ENCODE measurements at regions not wholly inside any gene's neighbourhood (a gene's known extent, or its start where the extent isn't known, plus 50 kb on each side); places are given as distances from the start of the nearest gene placed in this dataset.

- DNase-seq: no peak
These were observed 275.3 kb downstream of the GALR1 start for GRCh38 chr18:77524909-77525308.

DNA sequence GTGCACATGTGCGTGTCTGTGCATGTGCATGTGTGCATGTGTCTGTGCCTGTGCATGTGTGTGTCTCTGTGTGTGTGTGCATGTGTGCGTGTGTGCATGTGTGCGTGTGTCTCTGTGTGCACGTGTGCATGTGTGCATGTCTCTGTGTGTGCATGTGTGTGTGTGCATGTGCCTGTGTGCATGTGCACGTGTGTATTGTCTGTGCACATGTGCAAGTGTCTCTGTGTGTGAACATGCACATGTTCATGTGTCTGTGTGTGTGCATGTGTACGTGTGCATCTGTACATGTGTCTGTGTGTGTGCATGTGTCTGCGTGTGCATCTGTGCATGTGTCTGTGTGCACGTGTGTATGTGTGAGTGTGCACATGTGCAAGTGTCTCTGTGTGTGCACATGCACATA is 277.3 kb downstream of the GALR1 start:
- no peak for DNase-seq

GRCh38 chr18:77528872-77529271 is 279.2 kb downstream of the GALR1 start:
- no peak for DNase-seq

DNA sequence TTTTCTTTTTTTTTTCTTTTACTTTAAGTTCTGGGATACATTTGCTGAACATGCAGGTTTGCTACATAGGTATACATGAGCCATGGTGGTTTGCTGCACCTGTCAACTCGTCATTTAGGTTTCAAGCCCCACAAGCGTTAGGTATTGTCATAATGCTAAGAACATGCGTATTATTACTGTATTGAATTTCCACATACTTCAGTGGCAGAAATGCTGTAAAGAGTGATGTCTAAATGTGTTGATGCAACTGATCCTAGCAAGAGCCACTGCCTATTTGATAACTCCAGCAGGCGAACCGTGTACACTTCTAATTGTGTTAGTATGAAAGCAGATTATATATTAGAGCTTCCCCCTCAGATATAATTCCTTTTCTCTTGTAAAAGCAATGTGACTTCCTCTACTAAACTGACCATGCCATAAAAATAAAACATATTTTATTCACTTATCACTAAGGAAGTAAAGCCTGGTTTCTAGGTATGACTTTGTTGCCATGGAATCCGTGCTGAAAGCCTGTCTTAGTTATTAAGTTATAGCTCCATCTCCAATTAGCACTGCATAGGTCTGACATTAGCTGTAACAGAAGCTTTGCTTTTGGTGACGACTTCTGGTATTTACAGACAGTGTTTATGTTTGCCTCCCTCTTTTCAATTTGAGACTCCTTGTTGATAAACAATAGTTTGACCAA is 280.0 kb downstream of the GALR1 start:
- no peak for DNase-seq

DNA sequence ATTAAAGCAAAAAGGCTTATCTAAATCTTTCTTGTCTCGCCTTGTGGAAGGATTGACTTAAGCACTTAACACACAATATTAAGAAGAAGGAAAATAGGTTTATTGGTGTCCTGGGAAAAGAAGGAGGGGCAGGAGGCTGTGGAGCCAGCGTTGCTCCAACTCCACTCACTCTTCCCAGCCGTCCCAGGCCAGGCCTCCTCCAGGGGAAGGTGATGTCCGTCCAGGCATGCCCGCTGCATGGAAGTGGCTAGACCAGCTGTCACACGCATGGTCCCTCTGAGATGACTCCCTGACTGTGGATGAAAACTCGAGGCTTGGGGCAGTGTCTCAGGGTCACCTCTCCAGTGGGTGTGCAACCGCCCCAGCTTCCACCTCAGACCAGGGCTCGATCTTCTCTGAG is 281.1 kb downstream of the GALR1 start:
- DNase-seq: no peak

- no peak for DNase-seq
These were observed 290.2 kb downstream of the GALR1 start for GRCh38 chr18:77539860-77540259.

GRCh38 chr18:77544792-77545191 is 295.1 kb downstream of the GALR1 start:
- no peak for DNase-seq

GRCh38 chr18:77547757-77548156 is 298.1 kb downstream of the GALR1 start:
- DNase-seq: no peak

- DNase-seq: no peak
These were observed 299.3 kb downstream of the GALR1 start for GRCh38 chr18:77548790-77549420.

DNA sequence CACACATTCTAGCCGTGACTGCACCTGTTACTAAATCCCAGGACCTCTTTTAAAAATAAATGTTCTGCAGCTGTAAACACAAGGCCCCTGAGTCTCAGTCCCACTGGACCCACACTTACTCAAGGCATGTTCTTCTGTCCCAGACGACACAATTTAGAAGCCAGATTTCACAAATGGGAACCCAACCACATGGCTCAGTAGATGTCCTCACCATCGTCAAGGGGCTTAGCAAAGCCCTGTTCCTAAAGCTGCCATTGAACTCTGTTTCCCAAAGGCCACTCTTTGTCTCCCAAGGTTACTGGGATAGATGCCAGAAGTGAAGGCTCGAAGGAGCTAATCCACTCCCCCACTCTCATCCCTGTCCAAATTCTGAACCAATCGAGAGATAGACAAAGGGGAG is 301.0 kb downstream of the GALR1 start:
- DNase-seq: no peak

DNA sequence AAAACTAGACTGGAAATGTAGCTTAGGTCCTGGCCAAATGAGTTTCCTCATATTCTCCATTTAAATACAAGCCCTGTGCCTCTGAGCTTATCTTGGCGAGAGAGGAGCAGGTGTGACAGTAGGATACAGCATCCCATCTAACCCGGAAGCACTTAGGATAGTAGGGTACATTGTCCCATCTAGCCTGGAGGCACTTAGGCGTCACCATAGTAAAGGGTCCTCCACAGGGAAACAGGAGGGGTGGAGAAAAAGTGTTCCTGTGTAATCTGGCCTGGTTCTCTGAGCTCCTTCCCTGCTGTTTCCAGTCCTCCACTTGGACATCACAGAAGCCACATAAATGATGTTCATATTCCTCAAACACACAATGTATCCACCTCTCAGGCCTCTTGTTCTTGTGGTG is 301.4 kb downstream of the GALR1 start:
- no peak for DNase-seq

DNA sequence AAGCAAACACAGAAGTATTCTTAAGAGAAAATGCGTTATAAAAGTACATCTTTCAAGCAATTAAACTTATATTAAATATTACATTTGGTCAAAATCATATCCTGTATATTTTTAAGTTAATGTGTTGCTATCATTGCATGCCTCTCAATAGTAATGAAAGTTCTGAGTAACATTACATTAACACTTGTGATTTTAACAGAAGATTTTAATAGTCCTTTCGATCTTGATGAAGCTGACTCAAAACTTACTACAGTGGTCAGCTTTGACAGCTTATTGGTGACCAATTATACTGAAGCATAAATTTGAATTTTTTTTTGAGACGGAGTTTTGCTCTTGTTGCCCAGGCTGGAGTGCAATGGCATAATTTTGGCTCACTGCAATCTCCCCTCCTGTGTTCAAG is 303.3 kb downstream of the GALR1 start:
- no peak for DNase-seq

GRCh38 chr18:77554061-77554460 is 304.4 kb downstream of the GALR1 start:
- no peak for DNase-seq

DNA sequence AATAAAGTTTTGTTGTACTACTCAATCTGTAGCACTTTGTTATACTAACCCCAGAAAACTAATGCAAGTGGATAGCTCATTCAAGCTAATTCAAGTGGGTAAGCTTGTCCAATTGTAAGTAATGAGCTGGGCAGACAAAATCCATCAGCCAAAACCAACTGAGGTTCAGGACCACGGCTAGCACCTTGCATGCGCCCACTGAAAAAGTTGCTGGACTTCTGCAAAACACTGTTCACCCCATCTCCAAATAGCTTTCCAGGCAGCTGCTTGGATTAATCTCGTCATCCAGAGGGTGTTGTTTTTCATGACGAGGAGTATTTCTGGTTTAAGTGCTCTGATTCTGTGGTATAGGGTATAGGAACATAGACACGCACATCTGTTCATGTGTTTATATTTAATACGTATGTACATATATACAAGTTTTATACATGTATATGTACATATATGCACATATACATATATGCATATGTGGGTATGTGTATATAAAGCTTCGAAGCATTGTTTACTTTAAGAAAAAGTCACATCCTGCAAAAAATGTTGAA is 307.5 kb downstream of the GALR1 start:
- no peak for DNase-seq

DNA sequence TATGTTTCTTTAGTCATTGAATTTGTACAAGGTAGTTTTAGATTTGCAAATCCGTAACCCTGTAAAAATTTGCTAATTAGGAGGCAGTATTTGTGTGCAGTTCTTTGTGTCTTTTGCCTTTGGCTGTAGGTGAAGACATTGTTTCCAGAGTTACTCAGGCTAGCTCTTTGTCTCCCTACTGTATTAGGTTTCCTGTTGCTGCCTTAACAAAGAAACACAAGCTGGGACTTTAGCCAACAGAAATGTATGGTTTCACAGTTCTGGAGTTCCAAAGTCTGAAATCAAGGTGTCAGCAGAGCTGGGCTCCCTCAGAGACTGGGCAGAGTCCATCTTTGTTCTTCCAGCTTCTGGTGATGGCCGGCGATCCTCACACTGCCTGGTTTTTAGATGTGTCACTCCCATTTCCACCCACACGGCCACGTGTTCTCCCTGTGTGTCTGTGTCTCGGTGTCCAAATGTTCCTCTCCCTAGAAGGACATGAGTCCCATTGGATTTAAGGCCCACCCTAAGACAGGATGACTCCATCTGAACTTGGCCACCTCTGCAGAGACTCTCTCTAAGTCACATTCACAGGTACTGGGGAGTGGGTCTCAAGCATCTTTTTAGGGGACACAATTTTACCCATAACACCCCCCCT is 309.7 kb downstream of the GALR1 start:
- no peak for DNase-seq

- no peak for DNase-seq
These were observed 310.8 kb downstream of the GALR1 start for GRCh38 chr18:77560341-77560992.

DNA sequence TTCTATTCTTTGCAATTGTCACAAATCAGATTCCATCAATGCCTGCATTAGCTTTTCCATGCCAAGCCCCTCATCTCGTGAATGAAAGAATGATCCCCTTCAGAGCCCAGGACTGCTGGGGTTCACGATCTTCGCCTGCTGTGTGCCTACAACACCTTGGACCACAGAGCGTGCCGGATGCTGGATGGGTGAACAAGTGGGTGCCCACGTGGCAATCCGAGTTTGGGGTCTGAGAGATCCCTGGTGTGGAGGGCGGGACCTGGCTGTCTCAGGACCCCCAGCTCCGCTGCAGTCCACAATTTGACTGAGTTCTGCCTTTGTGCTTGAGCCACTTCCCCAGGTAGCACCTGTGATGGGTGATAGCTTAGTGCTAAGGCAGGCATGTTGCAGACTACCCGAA is 317.0 kb downstream of the GALR1 start:
- DNase-seq: no peak

DNA sequence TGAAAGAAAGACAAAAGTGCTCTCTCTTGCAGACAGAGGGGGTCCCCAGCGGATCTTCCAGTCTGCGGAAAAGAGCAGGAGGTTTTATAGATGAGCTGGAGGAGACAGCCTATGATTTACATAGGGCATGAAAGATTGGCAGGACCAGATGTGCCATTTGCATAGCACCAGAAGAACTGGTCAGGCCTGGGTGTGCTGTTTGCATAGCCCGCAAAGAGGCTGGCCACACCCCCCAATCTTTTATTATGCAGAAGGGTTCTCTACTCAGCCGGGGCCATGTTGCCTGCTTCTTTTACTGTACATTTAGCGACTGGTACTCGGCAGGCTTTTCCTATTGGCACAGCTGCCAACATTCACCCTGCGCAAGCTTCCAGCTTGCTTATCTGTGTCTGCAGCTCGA is 317.6 kb downstream of the GALR1 start:
- no peak for DNase-seq

DNA sequence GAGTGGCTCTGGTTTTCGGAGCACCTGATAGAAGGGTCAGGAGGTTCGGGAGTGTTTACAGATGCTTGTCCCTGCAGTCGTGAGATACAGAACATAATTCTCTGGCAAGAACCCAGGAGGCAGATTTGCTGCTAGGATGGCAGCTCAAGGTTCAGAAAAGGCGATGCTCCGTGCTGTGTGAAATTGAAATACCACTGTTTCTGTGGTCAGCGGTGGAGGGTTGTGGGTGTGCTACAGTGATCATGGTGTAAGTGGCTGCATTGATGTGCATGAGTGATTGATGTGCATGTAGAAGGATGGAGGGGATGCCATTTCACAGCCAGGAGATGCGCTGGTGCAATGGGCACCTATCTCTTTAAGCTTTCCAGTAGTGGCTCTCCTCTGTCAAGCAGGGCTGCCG is 322.1 kb downstream of the GALR1 start:
- DNase-seq: no peak

- no peak for DNase-seq
These were observed 322.9 kb downstream of the GALR1 start for GRCh38 chr18:77572537-77572936.

- no peak for DNase-seq
These were observed 323.9 kb downstream of the GALR1 start for GRCh38 chr18:77573571-77573970.

DNA sequence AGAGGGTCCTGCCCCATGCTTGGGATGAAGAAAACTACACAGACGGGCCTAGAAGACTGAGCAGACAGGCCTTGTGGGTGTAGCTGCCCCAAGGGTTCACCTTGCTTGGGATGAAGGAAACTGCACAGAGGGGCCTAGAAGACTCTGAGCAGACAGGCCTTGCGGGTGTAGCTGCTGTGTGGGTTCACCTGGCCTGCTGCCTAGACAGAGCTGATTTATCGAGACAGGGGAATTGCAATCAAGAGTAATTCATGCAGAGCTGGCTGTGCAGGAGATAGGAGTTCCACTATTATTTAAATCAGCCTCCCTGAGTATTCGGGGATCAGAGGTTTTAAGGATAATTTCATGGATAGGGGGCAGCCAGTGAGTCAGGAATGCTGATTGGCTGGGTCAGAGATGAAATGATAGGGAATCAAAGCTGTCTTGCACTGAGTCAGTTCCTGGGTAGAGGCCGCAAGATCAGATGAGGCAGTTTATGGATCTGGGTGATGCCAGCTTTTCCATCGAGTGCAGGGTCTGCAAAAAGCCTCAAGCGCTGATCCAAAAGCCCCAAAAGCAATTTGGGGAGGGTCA is 341.4 kb downstream of the GALR1 start:
- no peak for DNase-seq

DNA sequence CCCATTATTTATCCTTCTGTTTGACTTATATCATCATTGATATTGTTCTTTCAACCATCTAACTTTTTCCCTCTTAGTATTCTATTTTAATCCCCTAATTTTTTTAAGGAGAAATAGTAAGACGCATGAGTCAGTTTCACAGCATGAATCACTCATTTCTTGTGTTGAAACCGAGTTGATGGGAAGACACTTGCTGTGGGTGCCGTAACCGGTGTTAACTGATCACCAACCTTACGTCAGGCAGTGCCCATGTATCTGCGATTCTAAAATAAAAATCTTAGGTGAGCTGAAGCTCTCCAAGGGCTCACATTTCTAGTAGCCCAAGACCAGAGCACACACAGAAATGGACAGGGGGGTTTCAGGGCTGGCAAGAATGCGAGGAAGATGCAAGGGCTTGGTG is 348.1 kb downstream of the GALR1 start:
- DNase-seq: no peak

Measured in activated CD8-positive, alpha-beta memory T cell treated with anti-CD3 and anti-CD28 coated beads for 24 hours (primary cell).